GM12891 (cell line): ENCODE measurements at regions not wholly inside any gene's neighbourhood (a gene's known extent, or its start where the extent isn't known, plus 50 kb on each side); places are given as distances from the start of the nearest gene placed in this dataset.

Experiments used
- POLR2A ChIP-seq: IDR thresholded peaks from 2 replicates; pipeline ENCODE4 v1.6.1; 2011; ENCODE audit warnings: low read depth, low read length, control low read depth
- POLR2AphosphoS5 ChIP-seq: IDR thresholded peaks from 2 replicates; pipeline ENCODE4 v1.6.1; 2011; ENCODE audit warnings: low read depth, low read length, control low read depth
- SPI1 ChIP-seq: IDR thresholded peaks from 2 replicates; pipeline ENCODE4 v1.6.1; 2011; ENCODE audit warnings: low read depth, low read length, control low read depth
- TAF1 ChIP-seq: IDR thresholded peaks from 2 replicates; pipeline ENCODE4 v1.6.1; 2011; ENCODE audit warnings: low read depth, low read length, control low read depth

DNA sequence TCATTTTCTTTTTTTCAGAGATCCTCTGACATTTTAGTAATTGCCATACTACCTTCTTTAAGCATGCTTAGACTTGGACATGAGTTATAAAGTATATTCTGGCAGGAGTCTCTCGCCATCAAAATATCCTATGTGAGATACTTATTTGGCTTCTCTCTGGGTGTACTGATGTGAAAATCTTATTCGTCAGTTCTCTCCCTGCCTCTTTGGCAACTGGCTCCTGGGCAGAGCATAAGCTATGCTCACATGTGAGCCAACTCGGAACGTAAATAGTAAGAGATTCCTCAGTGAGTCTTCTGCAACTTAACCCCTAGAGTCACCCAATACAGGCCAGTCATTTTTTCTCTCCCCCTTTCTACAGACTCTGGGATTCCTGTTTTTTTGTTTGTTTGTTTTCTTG lies 91.6 kb downstream of the MAGEB17 start:
- TF ChIP-seq POLR2A = no peak
- TF ChIP-seq SPI1 = no peak
- TF ChIP-seq POLR2AphosphoS5 = no peak
- TF ChIP-seq TAF1 = no peak
